Gastrocnemius medialis (tissue), 4 donors: ENCODE measurements at regions not wholly inside any gene's neighbourhood (a gene's known extent, or its start where the extent isn't known, plus 50 kb on each side); places are given as distances from the start of the nearest gene placed in this dataset.

Experiments used
- CTCF ChIP-seq, 5 experiments: fragments of 450-650 bp in 3 of 5; fragments of 200-600 bp in 2 of 5; sonication (generic) in 2 of 5; IDR thresholded peaks in 4 of 5; conservative IDR thresholded peaks in 1 of 5; 1 replicate in 4 of 5; 2 replicates in 1 of 5; pipeline ENCODE4 v1.5.1; 2016 to 2019; ENCODE audit warnings: antibody characterized with exemption in 5 of 5, mild to moderate bottlenecking in 3 of 5, moderate library complexity in 3 of 5
- POLR2A ChIP-seq, 2 donors: fragments of 450-650 bp; IDR thresholded peaks; one replicate each; pipeline ENCODE4 v1.6.1; 2017; ENCODE audit warnings: antibody characterized with exemption in 2 of 2, mild to moderate bottlenecking in 2 of 2, moderate library complexity in 2 of 2

- TF ChIP-seq CTCF (IDR thresholded peaks at IDR 0.05 in 4 of 5, conservative IDR thresholded peaks at IDR 0.05 in 1 of 5) (no peak), POLR2A (IDR thresholded peaks at IDR 0.05) (no peak)
Observed at GRCh38 chr1:244354810-244355278, 96.9 kb downstream of the ADSS2 start.
